Endothelial cell of umbilical vein (primary cell): ENCODE measurements at regions not wholly inside any gene's neighbourhood (a gene's known extent, or its start where the extent isn't known, plus 50 kb on each side); places are given as distances from the start of the nearest gene placed in this dataset.

Source experiments
- BruUV-seq: library from RNA; stranded (reverse); fragments of 400-500 nt; replicated peaks from 2 replicates; lab custom pipeline; 2021; lab: Mats Ljungman, UMichigan
- CTCF ChIA-PET: fragments of 300-600, 350-600 bp; sonication (Branson Sonifier 250); formaldehyde crosslinking; loops from one replicate; lab custom pipeline; 2021; ENCODE audit warnings: antibody characterized with exemption, inconsistent platforms; lab: Charles Lee
- POLR2A ChIA-PET: fragments of 300-600, 350-600 bp; sonication (Branson Sonifier 250); formaldehyde crosslinking; loops from one replicate; lab custom pipeline; 2021; ENCODE audit warnings: antibody characterized with exemption, inconsistent platforms; lab: Charles Lee
- DNase-seq: peaks from one replicate; pipeline ENCODE4 v3.0.0-alpha.2; 2011; ENCODE audit warnings: low read depth, low spot score
- FAIRE-seq: peaks from 2 replicates; lab custom pipeline; 2011; peaks lifted over from hg19 to GRCh38; lab: Jason Lieb, UNC
- H2AFZ ChIP-seq: 2 replicates; pipeline ENCODE4 v1.6.0; 2012; ENCODE audit warnings: low read depth, low read length, control low read depth, inconsistent platforms
- H3K27ac ChIP-seq: 2 replicates; pipeline ENCODE4 v1.5.1; 2011; ENCODE audit warnings: low read depth, mild to moderate bottlenecking, control low read depth, low read length, moderate library complexity; ENCODE audit not compliant: insufficient read depth
- H3K27me3 ChIP-seq, 2 experiments: 2 replicates each; pipeline versions ENCODE4 v1.6.0 to v1.6.1; 2011; ENCODE audit warnings: low read length in 2 of 2, mixed read lengths in 1 of 2; ENCODE audit not compliant: control insufficient read depth in 2 of 2, insufficient read depth in 2 of 2
- H3K36me3 ChIP-seq, 2 experiments: 2 replicates in 1 of 2; 3 replicates in 1 of 2; pipeline ENCODE4 v1.5.1; 2011; ENCODE audit warnings: low read length in 2 of 2, mild to moderate bottlenecking in 1 of 2, moderate library complexity in 1 of 2; ENCODE audit not compliant: control insufficient read depth in 2 of 2, insufficient read depth in 2 of 2; ENCODE audit errors: extremely low read depth in 1 of 2
- H3K4me1 ChIP-seq: 3 replicates; pipeline ENCODE4 v1.5.1; 2011; ENCODE audit warnings: mild to moderate bottlenecking, low read length; ENCODE audit not compliant: control insufficient read depth, insufficient read depth; ENCODE audit errors: extremely low read depth
- H3K4me2 ChIP-seq: 2 replicates; pipeline ENCODE4 v1.6.1; 2011; ENCODE audit warnings: low read length, control low read depth, mixed read lengths; ENCODE audit not compliant: insufficient read depth
- H3K4me3 ChIP-seq, 3 experiments: fragments of 200-600 bp in 1 of 3; sonication (generic), shearing (Covaris generic) in 1 of 3; replicated peaks in 1 of 3; 2 replicates each; pipeline ENCODE4 v1.5.1; 2011 to 2016; ENCODE audit warnings: control low read depth in 3 of 3, low read length in 3 of 3, mild to moderate bottlenecking in 2 of 3, inconsistent platforms in 1 of 3, low read depth in 1 of 3, moderate library complexity in 1 of 3; ENCODE audit not compliant: insufficient read depth in 1 of 3
- H3K79me2 ChIP-seq: 2 replicates; pipeline ENCODE4 v1.6.0; 2012; ENCODE audit warnings: low read length, inconsistent platforms; ENCODE audit not compliant: control insufficient read depth, insufficient read depth
- H3K9ac ChIP-seq: replicated peaks from 2 replicates; pipeline ENCODE3; 2011; ENCODE audit warnings: low read length, control low read depth; ENCODE audit not compliant: insufficient read depth; ENCODE audit errors: extremely low read depth
- H3K9me1 ChIP-seq: replicated peaks from 3 replicates; pipeline ENCODE4 v1.6.0; 2011; ENCODE audit warnings: mild to moderate bottlenecking, low read length; ENCODE audit not compliant: control insufficient read depth, insufficient read depth; ENCODE audit errors: extremely low read depth
- H3K9me3 ChIP-seq: replicated peaks from 2 replicates; pipeline ENCODE4 v1.5.1; 2012; ENCODE audit warnings: low read length, inconsistent platforms; ENCODE audit not compliant: control insufficient read depth, insufficient read depth
- H4K20me1 ChIP-seq: replicated peaks from 2 replicates; pipeline ENCODE3; 2011; ENCODE audit warnings: mild to moderate bottlenecking, low read length; ENCODE audit not compliant: control insufficient read depth, insufficient read depth; ENCODE audit errors: extremely low read depth
- EZH2 ChIP-seq: IDR thresholded peaks from 2 replicates; pipeline ENCODE4 v1.6.1; 2012; ENCODE audit warnings: borderline replicate concordance, low read depth, mild to moderate bottlenecking, moderate library complexity, low read length, inconsistent platforms; ENCODE audit not compliant: severe bottlenecking
- FOS ChIP-seq: IDR thresholded peaks from 2 replicates; pipeline ENCODE4 v1.6.1; 2011; ENCODE audit warnings: mild to moderate bottlenecking, low read length, moderate library complexity, borderline replicate concordance; ENCODE audit not compliant: insufficient read depth
- GATA2 ChIP-seq: IDR thresholded peaks from 2 replicates; pipeline ENCODE4 v1.7.0; 2011; ENCODE audit warnings: low read depth, mild to moderate bottlenecking, moderate library complexity, mixed read lengths, low read length; ENCODE audit not compliant: insufficient read length, insufficient read depth
- JUN ChIP-seq: IDR thresholded peaks from 2 replicates; pipeline ENCODE4 v1.6.1; 2011; ENCODE audit warnings: borderline replicate concordance, low read depth; ENCODE audit not compliant: insufficient read length, insufficient read depth
- MAX ChIP-seq: IDR thresholded peaks from 2 replicates; pipeline ENCODE4 v1.6.1; 2011; ENCODE audit not compliant: insufficient read depth, insufficient read length
- MYC ChIP-seq: IDR thresholded peaks from one replicate; pipeline ENCODE4 v1.6.1; 2011; ENCODE audit warnings: mild to moderate bottlenecking, low read depth, low read length
- POLR2A ChIP-seq: IDR thresholded peaks from 2 replicates; pipeline ENCODE4 v1.6.1; 2012; ENCODE audit warnings: low read depth, mild to moderate bottlenecking, control low read depth, low read length
- POLR2AphosphoS5 ChIP-seq: IDR thresholded peaks from 2 replicates; pipeline ENCODE4 v1.6.1; 2012; ENCODE audit warnings: low read depth, mild to moderate bottlenecking, control low read depth, low read length, moderate library complexity; ENCODE audit not compliant: insufficient read depth
- dilution Hi-C: fragments of 300-500 bp; cut with MboI; formaldehyde crosslinking; loops from one replicate; pipeline ENCODE4 v1.15.0; 2019; ENCODE audit warnings: low sequenced_read_pairs; ENCODE audit not compliant: extremely low pct_ligation_motif_present
- intact Hi-C: fragments of 100-400 bp; cut with micrococcal nuclease; formaldehyde crosslinking; loops from one replicate; pipeline ENCODE4 v1.10.0; 2022
- TF ChIP-seq, protein P1 (sequence below), 2 donors: IDR thresholded peaks; 1 replicate in 1 of 2; 2 replicates in 1 of 2; pipeline ENCODE4 v1.5.1; 2011; ENCODE audit warnings: low read length in 2 of 2, mild to moderate bottlenecking in 2 of 2, moderate library complexity in 2 of 2, control low read depth in 1 of 2, inconsistent platforms in 1 of 2, low read depth in 1 of 2; ENCODE audit not compliant: insufficient read depth in 1 of 2; ENCODE audit errors: extremely low read depth in 1 of 2

GRCh38 chr3:193951859-193952258, 184.1 kb upstream of the HES1 start:
- no peak overlapping the region for H3K27ac ChIP-seq
- no peak overlapping the region for H2AFZ ChIP-seq
- no peak for DNase-seq
- no peaks in the 10 kb centered on the region for H4K20me1 ChIP-seq
- no TSS peak for BruUV-seq
- dilution Hi-C loops = no loop called here
- no peak overlapping the region for H3K4me3 ChIP-seq
- H3K36me3 ChIP-seq = no peaks in the 10 kb centered on the region
- no peak for FAIRE-seq
- peaks cover 11 to 21% of the 10 kb centered on the region in 2 experiments for H3K27me3 ChIP-seq
- intact Hi-C loops = no loop called here
- ChIA-PET CTCF (interaction anchor here (1.1 to 1.6 kb wide), 3 partner anchors 9 to 16 kb away, joined by 4 to 7 read pairs (median 4); no protein-coding TSS in a partner anchor), POLR2A (no interaction called here)
- no peaks in the 10 kb centered on the region for H3K9me1 ChIP-seq
- TF ChIP-seq GATA2 = no peak
- no peak for TF ChIP-seq MAX
- TF ChIP-seq JUN = no peak
- TF ChIP-seq, protein P1, sequence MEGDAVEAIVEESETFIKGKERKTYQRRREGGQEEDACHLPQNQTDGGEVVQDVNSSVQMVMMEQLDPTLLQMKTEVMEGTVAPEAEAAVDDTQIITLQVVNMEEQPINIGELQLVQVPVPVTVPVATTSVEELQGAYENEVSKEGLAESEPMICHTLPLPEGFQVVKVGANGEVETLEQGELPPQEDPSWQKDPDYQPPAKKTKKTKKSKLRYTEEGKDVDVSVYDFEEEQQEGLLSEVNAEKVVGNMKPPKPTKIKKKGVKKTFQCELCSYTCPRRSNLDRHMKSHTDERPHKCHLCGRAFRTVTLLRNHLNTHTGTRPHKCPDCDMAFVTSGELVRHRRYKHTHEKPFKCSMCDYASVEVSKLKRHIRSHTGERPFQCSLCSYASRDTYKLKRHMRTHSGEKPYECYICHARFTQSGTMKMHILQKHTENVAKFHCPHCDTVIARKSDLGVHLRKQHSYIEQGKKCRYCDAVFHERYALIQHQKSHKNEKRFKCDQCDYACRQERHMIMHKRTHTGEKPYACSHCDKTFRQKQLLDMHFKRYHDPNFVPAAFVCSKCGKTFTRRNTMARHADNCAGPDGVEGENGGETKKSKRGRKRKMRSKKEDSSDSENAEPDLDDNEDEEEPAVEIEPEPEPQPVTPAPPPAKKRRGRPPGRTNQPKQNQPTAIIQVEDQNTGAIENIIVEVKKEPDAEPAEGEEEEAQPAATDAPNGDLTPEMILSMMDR (IDR thresholded peaks at IDR 0.05; ENCODE audit: extremely low read depth in 1 of 2, insufficient read depth in 1 of 2, low read depth in 1 of 2, low read length in 2 of 2) = no peak
- TF ChIP-seq POLR2AphosphoS5 = no peak
- TF ChIP-seq EZH2 = no peak
- no peak for TF ChIP-seq MYC
- no peak for TF ChIP-seq FOS
- TF ChIP-seq POLR2A = no peak
- no peaks in the 10 kb centered on the region for H3K79me2 ChIP-seq
- H3K9ac ChIP-seq = no peak overlapping the region
- no peaks in the 10 kb centered on the region for H3K9me3 ChIP-seq
- no peaks in the 10 kb centered on the region for H3K4me1 ChIP-seq
- no peak overlapping the region for H3K4me2 ChIP-seq
